CD4-positive, CD25-positive, alpha-beta regulatory T cell (primary cell): ENCODE measurements at regions not wholly inside any gene's neighbourhood (a gene's known extent, or its start where the extent isn't known, plus 50 kb on each side); places are given as distances from the start of the nearest gene placed in this dataset.
A peak's percentile ranks its signal among the peaks of the same experiment; 100 is the strongest.
"Not testable (repeated sequence)": the region's sequence is repeated elsewhere in the genome, so short reads cannot be mapped to it uniquely, and the experiment has no call there.

Experiments
- ATAC-seq, 2 donors: fragments of 150-1000 bp; cut with Tn5 transposase; one replicate each; pipeline ENCODE4 v1.10.0; 2021; ENCODE audit warnings: low read depth in 2 of 2, moderate number of reproducible peaks in 2 of 2, moderate library complexity in 1 of 2
- DNase-seq, 3 donors: peaks; one replicate each; pipeline versions ENCODE4 v3.0.0 to v3.0.0-alpha.2; 2012 to 2022; ENCODE audit warnings: mixed read lengths in 1 of 3
- H3K27ac ChIP-seq: one replicate; pipeline ENCODE4 v1.7.0; 2013; ENCODE audit warnings: mild to moderate bottlenecking, low read length; ENCODE audit not compliant: insufficient read depth, poor library complexity, severe bottlenecking
- H3K27me3 ChIP-seq: one replicate; pipeline ENCODE4 v1.7.0; 2013; ENCODE audit warnings: low read length; ENCODE audit not compliant: control insufficient read depth, insufficient read depth
- H3K36me3 ChIP-seq: one replicate; pipeline ENCODE4 v1.7.0; 2013; ENCODE audit warnings: mild to moderate bottlenecking, low read length, moderate library complexity; ENCODE audit not compliant: control insufficient read depth, insufficient read depth
- H3K4me1 ChIP-seq: 2 replicates; pipeline ENCODE4 v1.7.0; 2013; ENCODE audit warnings: mild to moderate bottlenecking, low read length; ENCODE audit not compliant: insufficient read depth, control insufficient read depth, poor library complexity, severe bottlenecking
- H3K4me3 ChIP-seq: one replicate; pipeline ENCODE4 v1.7.0; 2013; ENCODE audit warnings: low read depth, mild to moderate bottlenecking, low read length, moderate library complexity
- H3K9me3 ChIP-seq, 2 experiments: 1 replicate in 1 of 2; 2 replicates in 1 of 2; pipeline ENCODE4 v1.7.0; 2013; ENCODE audit warnings: low read length in 2 of 2, mild to moderate bottlenecking in 1 of 2, moderate library complexity in 1 of 2; ENCODE audit not compliant: control insufficient read depth in 2 of 2
- H3K27ac Mint-ChIP-seq, 3 donors: one replicate each; pipeline ENCODE4 v1.8.0; 2020 to 2022; ENCODE audit warnings: mild to moderate bottlenecking in 3 of 3, mixed read lengths in 3 of 3, moderate library complexity in 2 of 3
- H3K27me3 Mint-ChIP-seq: one replicate; pipeline ENCODE4 v1.8.0; 2022; ENCODE audit warnings: mild to moderate bottlenecking, mixed read lengths
- H3K36me3 Mint-ChIP-seq: one replicate; pipeline ENCODE4 v1.8.0; 2020; ENCODE audit warnings: mixed read lengths
- H3K4me1 Mint-ChIP-seq, 4 donors: one replicate each; pipeline ENCODE4 v1.8.0; 2020 to 2022; ENCODE audit warnings: mixed read lengths in 4 of 4, mild to moderate bottlenecking in 1 of 4
- H3K4me3 Mint-ChIP-seq, 4 donors: one replicate each; pipeline ENCODE4 v1.8.0; 2020 to 2022; ENCODE audit warnings: mild to moderate bottlenecking in 4 of 4, mixed read lengths in 4 of 4, moderate library complexity in 3 of 4
- H3K9me3 Mint-ChIP-seq, 7 donors: one replicate each; pipeline ENCODE4 v1.8.0; 2020 to 2022; ENCODE audit warnings: mixed read lengths in 7 of 7, mild to moderate bottlenecking in 3 of 7, moderate library complexity in 2 of 7

- H3K27me3 ChIP-seq, result no peaks in the 10 kb centered on the region
- Mint-ChIP-seq H3K9me3 (peaks cover 0 to 12% (median 2%) of the 10 kb centered on the region in 7 donors), H3K4me1 (peaks cover 9 to 35% (median 21%) of the 10 kb centered on the region in 4 donors), H3K27ac (no peak overlapping the region), H3K27me3 (no peaks in the 10 kb centered on the region), H3K36me3 (no peaks in the 10 kb centered on the region), H3K4me3 (no peak overlapping the region)
- H3K9me3 ChIP-seq, result peaks cover 0 to 3% of the 10 kb centered on the region in 2 experiments
- ATAC-seq, result no peak
- H3K36me3 ChIP-seq, result no peaks in the 10 kb centered on the region
- H3K27ac ChIP-seq, result no peak overlapping the region
- no peak for DNase-seq
- no peak overlapping the region for H3K4me3 ChIP-seq
- H3K4me1 ChIP-seq, result peaks cover 8% of the 10 kb centered on the region
These were observed 143.3 kb upstream of the SLC38A2 start for GRCh38 chr12:46515829-46516228.

- H3K27me3 Mint-ChIP-seq, result no peaks in the 10 kb centered on the region
- no peak overlapping the region for H3K27ac Mint-ChIP-seq
- no peak for ATAC-seq
- Histone ChIP-seq H3K36me3 (no peaks in the 10 kb centered on the region), H3K4me1 (peaks cover 8% of the 10 kb centered on the region), H3K27ac (no peak overlapping the region), H3K27me3 (no peaks in the 10 kb centered on the region), H3K4me3 (no peak overlapping the region), H3K9me3 (peaks cover 0 to 3% of the 10 kb centered on the region in 2 experiments)
- peaks cover 0 to 12% (median 4%) of the 10 kb centered on the region in 7 donors for H3K9me3 Mint-ChIP-seq
- no peak for DNase-seq
- peaks cover 9 to 35% (median 21%) of the 10 kb centered on the region in 4 donors for H3K4me1 Mint-ChIP-seq
- no peak overlapping the region for H3K4me3 Mint-ChIP-seq
- no peaks in the 10 kb centered on the region for H3K36me3 Mint-ChIP-seq
These were observed 142.3 kb upstream of the SLC38A2 start for GRCh38 chr12:46514886-46515285.

GRCh38 chr12:46510257-46510656 is 137.7 kb upstream of the SLC38A2 start:
- not testable (repeated sequence) for H3K36me3 Mint-ChIP-seq, ATAC-seq, DNase-seq, H3K27me3 ChIP-seq, H3K4me3 ChIP-seq, H3K27me3 Mint-ChIP-seq, H3K27ac ChIP-seq, H3K36me3 ChIP-seq, H3K4me1 ChIP-seq, H3K4me3 Mint-ChIP-seq, H3K27ac Mint-ChIP-seq
- H3K4me1 Mint-ChIP-seq, result peaks cover 7 to 22% (median 15%) of the 10 kb centered on the region in 4 donors
- H3K9me3 Mint-ChIP-seq, result peaks cover 3 to 33% (median 17%) of the 10 kb centered on the region in 7 donors
- peaks cover 11 to 21% of the 10 kb centered on the region in 2 experiments for H3K9me3 ChIP-seq

GRCh38 chr12:46509135-46509534 is 136.6 kb upstream of the SLC38A2 start:
- Histone ChIP-seq H3K9me3 (peaks cover 11 to 21% of the 10 kb centered on the region in 2 experiments), H3K4me1 (no peaks in the 10 kb centered on the region), H3K4me3 (no peak overlapping the region), H3K27ac (no peak overlapping the region), H3K36me3 (no peaks in the 10 kb centered on the region), H3K27me3 (peaks cover 5% of the 10 kb centered on the region)
- no peaks in the 10 kb centered on the region for H3K27me3 Mint-ChIP-seq
- no peak overlapping the region for H3K4me3 Mint-ChIP-seq
- peaks cover 5 to 35% (median 19%) of the 10 kb centered on the region in 7 donors for H3K9me3 Mint-ChIP-seq
- no peak for DNase-seq
- no peak for ATAC-seq
- H3K36me3 Mint-ChIP-seq, result peaks cover 9% of the 10 kb centered on the region
- peaks cover 7 to 18% (median 12%) of the 10 kb centered on the region in 4 donors for H3K4me1 Mint-ChIP-seq
- H3K27ac Mint-ChIP-seq, result no peak overlapping the region

GRCh38 chr12:46508651-46509050 is 136.1 kb upstream of the SLC38A2 start:
- Mint-ChIP-seq H3K9me3 (peaks cover 5 to 36% (median 18%) of the 10 kb centered on the region in 7 donors), H3K36me3 (peaks cover 9% of the 10 kb centered on the region), H3K4me3 (no peak overlapping the region), H3K4me1 (peaks cover 5 to 14% (median 10%) of the 10 kb centered on the region in 4 donors), H3K27me3 (no peaks in the 10 kb centered on the region), H3K27ac (no peak overlapping the region)
- Histone ChIP-seq H3K9me3 (peaks cover 11 to 21% of the 10 kb centered on the region in 2 experiments), H3K36me3 (no peaks in the 10 kb centered on the region), H3K4me1 (no peaks in the 10 kb centered on the region), H3K27me3 (peaks cover 5% of the 10 kb centered on the region), H3K4me3 (no peak overlapping the region), H3K27ac (no peak overlapping the region)
- ATAC-seq (no peak), DNase-seq (no peak)

- H3K36me3 Mint-ChIP-seq, result peaks cover 9% of the 10 kb centered on the region
These were observed 135.2 kb upstream of the SLC38A2 start for GRCh38 chr12:46507766-46508165.

GRCh38 chr12:46506961-46507360 is 134.4 kb upstream of the SLC38A2 start:
- Mint-ChIP-seq H3K27me3 (no peaks in the 10 kb centered on the region), H3K4me3 (no peak overlapping the region), H3K9me3 (peaks cover 5 to 42% (median 20%) of the 10 kb centered on the region in 7 donors), H3K4me1 (peaks cover 0 to 4% (median 0%) of the 10 kb centered on the region in 4 donors), H3K27ac (peak overlapping the region in 1 of 3 donors; percentile 3), H3K36me3 (peaks cover 9% of the 10 kb centered on the region)
- H3K4me3 ChIP-seq, result no peak overlapping the region
- H3K4me1 ChIP-seq, result no peaks in the 10 kb centered on the region
- no peaks in the 10 kb centered on the region for H3K36me3 ChIP-seq
- ATAC-seq (no peak), DNase-seq (no peak)
- no peak overlapping the region for H3K27ac ChIP-seq
- peaks cover 5% of the 10 kb centered on the region for H3K27me3 ChIP-seq
- peaks cover 11 to 26% of the 10 kb centered on the region in 2 experiments for H3K9me3 ChIP-seq

More at GRCh38 chr12:46507766-46508165, 135.2 kb upstream of the SLC38A2 start:
- Mint-ChIP-seq H3K4me3 (peak overlapping the region in 1 of 4 donors; percentile 43), H3K9me3 (peaks cover 5 to 38% (median 18%) of the 10 kb centered on the region in 7 donors), H3K27me3 (no peaks in the 10 kb centered on the region), H3K27ac (no peak overlapping the region), H3K4me1 (peaks cover 2 to 5% (median 4%) of the 10 kb centered on the region in 4 donors)
- Histone ChIP-seq H3K4me1 (no peaks in the 10 kb centered on the region), H3K9me3 (peaks cover 11 to 26% of the 10 kb centered on the region in 2 experiments), H3K27me3 (peaks cover 5% of the 10 kb centered on the region), H3K4me3 (no peak overlapping the region), H3K27ac (no peak overlapping the region), H3K36me3 (no peaks in the 10 kb centered on the region)
- DNase-seq, result no peak
- no peak for ATAC-seq

GRCh38 chr12:46506198-46506597 is 133.6 kb upstream of the SLC38A2 start:
- Histone ChIP-seq H3K4me1 (no peaks in the 10 kb centered on the region), H3K4me3 (no peak overlapping the region), H3K27ac (no peak overlapping the region), H3K9me3 (peaks cover 11 to 23% of the 10 kb centered on the region in 2 experiments), H3K36me3 (no peaks in the 10 kb centered on the region), H3K27me3 (peaks cover 5% of the 10 kb centered on the region)
- peaks cover 5 to 47% (median 24%) of the 10 kb centered on the region in 7 donors for H3K9me3 Mint-ChIP-seq
- no peaks in the 10 kb centered on the region for H3K27me3 Mint-ChIP-seq
- H3K36me3 Mint-ChIP-seq, result peaks cover 9% of the 10 kb centered on the region
- peaks cover 0 to 4% (median 0%) of the 10 kb centered on the region in 4 donors for H3K4me1 Mint-ChIP-seq
- DNase-seq (no peak), ATAC-seq (no peak)
- no peak overlapping the region for H3K27ac Mint-ChIP-seq
- H3K4me3 Mint-ChIP-seq, result no peak overlapping the region
